ENCODE measurements at regions not wholly inside any gene's neighbourhood (a gene's known extent, or its start where the extent isn't known, plus 50 kb on each side); places are given as distances from the start of the nearest gene placed in this dataset.

DNA sequence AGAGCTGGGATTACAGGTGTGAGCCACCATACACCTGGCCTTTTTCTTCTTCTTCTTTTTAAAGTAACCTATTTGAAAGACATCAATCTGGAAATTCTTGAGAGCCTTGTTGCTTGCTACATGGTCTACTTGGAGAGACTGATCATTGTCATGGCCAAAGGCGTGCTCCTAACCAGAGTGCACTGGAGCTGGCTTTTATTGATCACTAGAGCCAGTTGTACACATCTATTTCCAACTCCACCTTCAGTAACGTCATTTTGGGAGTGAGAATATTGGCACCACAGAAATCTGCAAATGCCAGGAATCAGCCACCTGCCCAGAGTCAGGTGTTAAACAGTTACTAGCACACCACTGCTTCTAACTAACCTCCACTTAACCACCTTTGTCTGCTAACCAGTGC is 735.1 kb downstream of the TYW1 start:
- FAIRE-seq, result no peak
- no peak for DNase-seq (ENCODE audit: low read depth in 1 of 2, low spot score in 2 of 2)
- Histone ChIP-seq H3K9me3 (ENCODE audit: insufficient read depth in 2 of 2, low read depth in 1 of 2, low read length in 1 of 2) (no peaks in the 10 kb centered on the region), H3K4me1 (replicated peaks in 1 of 4; ENCODE audit: control insufficient read depth in 3 of 4, insufficient read depth in 4 of 4, low read length in 3 of 4) (no peaks in the 10 kb centered on the region; a peak in 1 of 7 replicates), H2BK5ac (ENCODE audit: low read depth, low read length) (no peak overlapping the region), H3K56ac (replicated peaks; ENCODE audit: insufficient read length, low read depth, low read length) (no peak overlapping the region), H3K4me2 (ENCODE audit: insufficient read depth in 1 of 2, low read depth in 2 of 2, low read length in 2 of 2) (no peak overlapping the region), H3K18ac (ENCODE audit: extremely low read depth, low read length) (no peak overlapping the region), H3K27ac (ENCODE audit: low read depth, low read length) (no peak overlapping the region), H3K9ac (replicated peaks in 1 of 4; ENCODE audit: extremely low read depth in 1 of 4, low read depth in 3 of 4, low read length in 3 of 4) (no peak overlapping the region), H2AFZ (ENCODE audit: low read length) (no peak overlapping the region), H4K8ac (ENCODE audit: extremely low read depth, insufficient read depth, low read length) (no peak overlapping the region), H2AK5ac (ENCODE audit: low read depth, low read length) (no peak overlapping the region), H2BK20ac (ENCODE audit: low read length) (no peak overlapping the region), H3K23me2 (ENCODE audit: low read depth, low read length) (peaks cover 2% of the 10 kb centered on the region; the same call in 1 of the 2 replicates), H4K91ac (replicated peaks; ENCODE audit: insufficient read length, low read length) (no peak overlapping the region), H2BK15ac (ENCODE audit: low read length) (no peak overlapping the region), H3K79me1 (ENCODE audit: low read depth, low read length) (no peaks in the 10 kb centered on the region), H2BK120ac (replicated peaks; ENCODE audit: low read depth, low read length) (no peak overlapping the region), H3K14ac (ENCODE audit: insufficient read length) (no peak overlapping the region), H3K36me3 (ENCODE audit: control insufficient read depth in 2 of 4, insufficient read depth in 4 of 4, low read length in 3 of 4) (no peaks in the 10 kb centered on the region), H4K20me1 (replicated peaks in 1 of 2; ENCODE audit: control insufficient read depth in 1 of 2, insufficient read depth in 2 of 2, low read length in 2 of 2) (no peaks in the 10 kb centered on the region), H3K79me2 (ENCODE audit: control insufficient read depth in 1 of 2, insufficient read depth in 2 of 2, low read length in 2 of 2) (no peaks in the 10 kb centered on the region), H4K5ac (ENCODE audit: insufficient read length, low read depth, low read length) (no peak overlapping the region), H3K4me3 (ENCODE audit: extremely low read depth in 1 of 4, insufficient read depth in 2 of 4, low read depth in 3 of 4, low read length in 4 of 4) (no peak overlapping the region), H3K27me3 (replicated peaks in 1 of 4; ENCODE audit: control insufficient read depth in 3 of 4, extremely low read depth in 1 of 4, insufficient read depth in 3 of 4, low read length in 3 of 4) (no peaks in the 10 kb centered on the region), H3K4ac (replicated peaks; ENCODE audit: insufficient read length, low read depth, low read length) (no peak overlapping the region), H3K23ac (ENCODE audit: insufficient read length) (no peak overlapping the region), H2BK12ac (ENCODE audit: low read depth, low read length) (no peak overlapping the region)
- 93% methylated on average over 2 of the region's 2 CpGs; no CpG with 5 or more reads in 1 of the 2 experiments for WGBS, 2 experiments (ENCODE audit: extremely low coverage in 1 of 2, insufficient coverage in 1 of 2, insufficient read length in 1 of 2, insufficient replicate concordance in 2 of 2, low coverage in 1 of 2, low lambda C conversion rate in 2 of 2, missing lambda C conversion rate in 1 of 2)
- ChIA-PET CTCF (ENCODE audit: partially characterized antibody) (interaction anchor here (0.5 kb wide), 1 partner anchor 326 kb away, joined by 3 read pairs; no protein-coding TSS in a partner anchor), POLR2A (ENCODE audit: partially characterized antibody) (no interaction called here)
- TF ChIP-seq JUN (IDR thresholded peaks at IDR 0.05; ENCODE audit: low read depth, low read length) (no peak), RXRA (IDR thresholded peaks at IDR 0.05; ENCODE audit: insufficient read depth, low read depth, low read length) (no peak), RNF2 (IDR thresholded peaks at IDR 0.05; ENCODE audit: borderline replicate concordance, low read depth, low read length, missing control alignments, poor library complexity, severe bottlenecking) (no peak), FOSL1 (IDR thresholded peaks at IDR 0.05; ENCODE audit: insufficient read depth, low read depth, low read length) (no peak), TEAD4 (IDR thresholded peaks at IDR 0.05; ENCODE audit: low read depth, low read length) (no peak), EGR1 (IDR thresholded peaks at IDR 0.05; ENCODE audit: borderline replicate concordance, low read depth, low read length) (no peak), TBP (IDR thresholded peaks at IDR 0.05; ENCODE audit: low read depth, low read length) (no peak), KDM1A (IDR thresholded peaks at IDR 0.05; ENCODE audit: borderline replicate concordance, low read length) (no peak), SRF (IDR thresholded peaks at IDR 0.05; ENCODE audit: low read depth, low read length) (no peak)

Measured in H1 (cell line).